GM06990 (cell line): ENCODE measurements at regions not wholly inside any gene's neighbourhood (a gene's known extent, or its start where the extent isn't known, plus 50 kb on each side); places are given as distances from the start of the nearest gene placed in this dataset.

ENCODE experiments used
- DNase-seq: peaks from one replicate; pipeline ENCODE4 v3.0.0-alpha.2; 2011; ENCODE audit not compliant: insufficient read length; ENCODE audit errors: extremely low read depth
- H3K27me3 ChIP-seq: replicated peaks from 2 replicates; pipeline ENCODE4 v1.6.0; 2011; ENCODE audit warnings: low read length; ENCODE audit not compliant: control insufficient read depth, insufficient read depth
- H3K36me3 ChIP-seq: 2 replicates; pipeline ENCODE4 v1.5.1; 2011; ENCODE audit warnings: low read length; ENCODE audit not compliant: control insufficient read depth, insufficient read depth
- H3K4me3 ChIP-seq: replicated peaks from 2 replicates; pipeline ENCODE4 v1.5.1; 2011; ENCODE audit warnings: low read depth, mild to moderate bottlenecking, control low read depth, low read length
- TF ChIP-seq, protein P1 (sequence below): IDR thresholded peaks from 2 replicates; pipeline ENCODE4 v1.5.1; 2011; ENCODE audit warnings: low read length, control low read depth, mild to moderate bottlenecking, inconsistent platforms; ENCODE audit not compliant: insufficient read depth, poor library complexity, severe bottlenecking

DNA sequence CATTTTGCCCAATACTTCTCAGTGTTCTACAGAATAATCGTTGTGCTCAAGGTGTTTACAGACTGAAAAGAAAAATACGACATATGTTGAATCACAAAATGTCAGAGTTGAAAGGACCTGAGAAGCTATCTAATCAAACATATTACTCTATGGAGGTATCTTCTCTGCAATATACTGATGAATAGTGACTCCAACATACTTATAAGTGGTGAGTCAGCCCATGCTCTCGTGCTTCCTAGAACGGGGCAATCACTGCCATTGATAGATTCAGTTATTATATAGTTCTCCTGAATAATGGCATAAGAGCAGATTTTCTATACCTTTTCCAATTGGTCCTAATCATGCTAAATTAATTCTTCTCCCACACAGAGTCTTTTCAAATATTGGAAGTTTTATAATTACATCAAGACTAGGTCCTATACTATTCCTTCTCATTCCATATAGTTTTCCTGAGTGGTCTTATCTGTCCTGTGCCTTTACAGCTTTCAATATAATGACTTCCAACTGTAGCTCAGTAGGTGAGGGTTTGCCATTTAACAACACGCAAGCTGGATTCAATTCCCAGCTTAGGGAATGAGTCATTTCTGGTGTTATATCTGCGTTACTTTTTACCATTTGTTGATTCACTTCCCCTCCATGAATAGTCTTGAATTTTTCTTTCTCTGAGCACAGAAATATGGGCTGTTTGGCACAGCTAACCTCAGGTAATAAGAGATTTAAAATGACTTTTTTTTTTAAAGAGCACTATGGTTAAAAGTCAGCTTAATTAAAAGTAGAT lies 81.1 kb downstream of the PLK2 start:
- TF ChIP-seq, protein P1, sequence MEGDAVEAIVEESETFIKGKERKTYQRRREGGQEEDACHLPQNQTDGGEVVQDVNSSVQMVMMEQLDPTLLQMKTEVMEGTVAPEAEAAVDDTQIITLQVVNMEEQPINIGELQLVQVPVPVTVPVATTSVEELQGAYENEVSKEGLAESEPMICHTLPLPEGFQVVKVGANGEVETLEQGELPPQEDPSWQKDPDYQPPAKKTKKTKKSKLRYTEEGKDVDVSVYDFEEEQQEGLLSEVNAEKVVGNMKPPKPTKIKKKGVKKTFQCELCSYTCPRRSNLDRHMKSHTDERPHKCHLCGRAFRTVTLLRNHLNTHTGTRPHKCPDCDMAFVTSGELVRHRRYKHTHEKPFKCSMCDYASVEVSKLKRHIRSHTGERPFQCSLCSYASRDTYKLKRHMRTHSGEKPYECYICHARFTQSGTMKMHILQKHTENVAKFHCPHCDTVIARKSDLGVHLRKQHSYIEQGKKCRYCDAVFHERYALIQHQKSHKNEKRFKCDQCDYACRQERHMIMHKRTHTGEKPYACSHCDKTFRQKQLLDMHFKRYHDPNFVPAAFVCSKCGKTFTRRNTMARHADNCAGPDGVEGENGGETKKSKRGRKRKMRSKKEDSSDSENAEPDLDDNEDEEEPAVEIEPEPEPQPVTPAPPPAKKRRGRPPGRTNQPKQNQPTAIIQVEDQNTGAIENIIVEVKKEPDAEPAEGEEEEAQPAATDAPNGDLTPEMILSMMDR, result no peak
- DNase-seq, result no peak
- no peaks in the 10 kb centered on the region for H3K36me3 ChIP-seq
- no peak overlapping the region for H3K4me3 ChIP-seq
- no peaks in the 10 kb centered on the region for H3K27me3 ChIP-seq

DNA sequence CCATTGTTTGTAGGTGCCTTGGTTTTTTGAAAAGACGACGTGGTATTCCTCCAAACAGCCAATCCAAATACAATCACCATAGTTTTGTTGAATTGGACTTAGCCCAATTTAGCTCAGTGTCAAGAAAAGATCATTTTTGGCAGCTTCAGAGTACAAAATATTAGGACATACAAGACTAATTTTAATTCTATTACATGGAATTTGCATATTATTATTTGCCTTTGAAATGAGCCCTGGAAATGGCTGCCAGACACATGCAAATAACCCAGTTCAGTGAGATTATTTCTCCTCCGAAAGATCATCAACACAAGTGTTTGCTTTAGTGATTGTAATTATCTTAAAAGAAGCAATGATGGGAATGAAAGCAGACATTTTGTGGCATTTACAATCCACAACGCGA lies 89.3 kb downstream of the PLK2 start:
- TF ChIP-seq, protein P1, result no peak
- H3K27me3 ChIP-seq, result no peaks in the 10 kb centered on the region
- no peak overlapping the region for H3K4me3 ChIP-seq
- no peak for DNase-seq
- no peaks in the 10 kb centered on the region for H3K36me3 ChIP-seq

- TF ChIP-seq, protein P1, result no peak
- Histone ChIP-seq H3K4me3 (no peak overlapping the region), H3K36me3 (no peaks in the 10 kb centered on the region), H3K27me3 (no peaks in the 10 kb centered on the region)
- no peak for DNase-seq
Measured at GRCh38 chr5:58369513-58370190, 90.2 kb downstream of the PLK2 start.

- no peaks in the 10 kb centered on the region for H3K27me3 ChIP-seq
- TF ChIP-seq, protein P1, result no peak
- no peak overlapping the region for H3K4me3 ChIP-seq
- no peaks in the 10 kb centered on the region for H3K36me3 ChIP-seq
- DNase-seq, result no peak
Measured at GRCh38 chr5:58366461-58366860, 93.4 kb downstream of the PLK2 start.

- Histone ChIP-seq H3K36me3 (no peaks in the 10 kb centered on the region), H3K27me3 (no peaks in the 10 kb centered on the region), H3K4me3 (no peak overlapping the region)
- TF ChIP-seq, protein P1, result no peak
- DNase-seq, result no peak
Measured at GRCh38 chr5:58365791-58366190, 94.1 kb downstream of the PLK2 start.
